Right lobe of liver (tissue), 6 donors: ENCODE measurements at regions not wholly inside any gene's neighbourhood (a gene's known extent, or its start where the extent isn't known, plus 50 kb on each side); places are given as distances from the start of the nearest gene placed in this dataset.

Experiments used
- ATAC-seq, 4 donors: fragments of 200-7000 bp; cut with Tn5 transposase; one replicate each; pipeline ENCODE4 v1.9.1; 2020; ENCODE audit warnings: mild to moderate bottlenecking in 4 of 4, moderate library complexity in 4 of 4
- DNase-seq, 3 donors: peaks; one replicate each; pipeline ENCODE4 v3.0.0-alpha.2; 2020
- H3K27ac ChIP-seq, 3 donors: fragments of 200-600 bp; one replicate each; pipeline ENCODE4 v1.8.0; 2022
- H3K27me3 ChIP-seq, 2 donors: fragments of 200-600 bp; one replicate each; pipeline ENCODE4 v1.8.0; 2022
- H3K36me3 ChIP-seq, 4 donors: fragments of 200-600 bp; sonication (generic) in 1 of 4; one replicate each; pipeline versions ENCODE4 v1.5.1 to v1.8.0; 2017 to 2022; ENCODE audit warnings: control low read depth in 1 of 4
- H3K4me1 ChIP-seq, 4 donors: fragments of 200-600 bp; sonication (generic) in 1 of 4; one replicate each; pipeline versions ENCODE4 v1.5.1 to v1.8.0; 2017 to 2022; ENCODE audit warnings: control low read depth in 1 of 4
- H3K4me3 ChIP-seq, 3 donors: fragments of 200-600 bp; one replicate each; pipeline ENCODE4 v1.8.0; 2022
- H3K9me3 ChIP-seq, 4 donors: fragments of 200-600 bp; sonication (generic) in 1 of 4; one replicate each; pipeline versions ENCODE4 v1.5.1 to v1.8.0; 2017 to 2022; ENCODE audit warnings: control low read depth in 1 of 4
- CTCF ChIP-seq, 4 donors: fragments of 200-600 bp in 3 of 4; fragments of 450-650 bp in 1 of 4; IDR thresholded peaks; one replicate each; pipeline versions ENCODE4 v1.5.1 to v1.8.0; 2016 to 2022; ENCODE audit warnings: antibody characterized with exemption in 4 of 4, mild to moderate bottlenecking in 2 of 4
- POLR2A ChIP-seq: fragments of 450-650 bp; IDR thresholded peaks from one replicate; pipeline ENCODE4 v1.6.1; 2017; ENCODE audit warnings: antibody characterized with exemption, mild to moderate bottlenecking
- WGBS: methylation state at CpG from one replicate; pipeline ENCODE4 v1.1.6; 2018; ENCODE audit warnings: low coverage, low lambda C conversion rate; ENCODE audit not compliant: insufficient coverage; ENCODE audit errors: missing lambda C conversion rate; 5-methylcytosine and 5-hydroxymethylcytosine counted together
- intact Hi-C, 2 donors: fragments of 100-400 bp; cut with DNase I; formaldehyde crosslinking; loops; one replicate each; pipeline versions ENCODE4 v1.11.2 to v1.14.1; 2022
- donor health status: DM: no; HTN: yes; CAD: no.
- donor health status: DM: no; HTN: no; CAD: no.
- donor health status: DM: no; HTN: no; CAD: no.
- donor health status: DM: no; HTN: yes; CAD: no.
- donor health status: DM: no; HTN: yes; CAD: no.

- H3K9me3 ChIP-seq: no peaks in the 10 kb centered on the region
- H3K4me3 ChIP-seq: no peak overlapping the region
- DNase-seq: no peak
- no peak overlapping the region for H3K27ac ChIP-seq
- H3K4me1 ChIP-seq: no peaks in the 10 kb centered on the region
- TF ChIP-seq CTCF (IDR thresholded peaks at IDR 0.05) (no peak), POLR2A (no peak)
- no peaks in the 10 kb centered on the region for H3K36me3 ChIP-seq
- 40% methylated on average over 1 of the region's 1 CpG for WGBS
- ATAC-seq: no peak
- intact Hi-C loops: no loop called here
- H3K27me3 ChIP-seq: no peaks in the 10 kb centered on the region
These were observed 84.0 kb downstream of the RSL24D1 start for GRCh38 chr15:55112706-55113105.

GRCh38 chr15:55110446-55110845 is 86.3 kb downstream of the RSL24D1 start:
- Histone ChIP-seq H3K36me3 (no peaks in the 10 kb centered on the region), H3K27me3 (no peaks in the 10 kb centered on the region), H3K27ac (no peak overlapping the region), H3K4me3 (no peak overlapping the region), H3K9me3 (no peaks in the 10 kb centered on the region), H3K4me1 (no peaks in the 10 kb centered on the region)
- DNase-seq: no peak
- TF ChIP-seq POLR2A (no peak), CTCF (IDR thresholded peaks at IDR 0.05) (no peak)
- ATAC-seq: no peak
- 21% methylated on average over 3 of the region's 3 CpGs for whole genome bisulfite sequencing
- intact Hi-C loops: no loop called here

DNA sequence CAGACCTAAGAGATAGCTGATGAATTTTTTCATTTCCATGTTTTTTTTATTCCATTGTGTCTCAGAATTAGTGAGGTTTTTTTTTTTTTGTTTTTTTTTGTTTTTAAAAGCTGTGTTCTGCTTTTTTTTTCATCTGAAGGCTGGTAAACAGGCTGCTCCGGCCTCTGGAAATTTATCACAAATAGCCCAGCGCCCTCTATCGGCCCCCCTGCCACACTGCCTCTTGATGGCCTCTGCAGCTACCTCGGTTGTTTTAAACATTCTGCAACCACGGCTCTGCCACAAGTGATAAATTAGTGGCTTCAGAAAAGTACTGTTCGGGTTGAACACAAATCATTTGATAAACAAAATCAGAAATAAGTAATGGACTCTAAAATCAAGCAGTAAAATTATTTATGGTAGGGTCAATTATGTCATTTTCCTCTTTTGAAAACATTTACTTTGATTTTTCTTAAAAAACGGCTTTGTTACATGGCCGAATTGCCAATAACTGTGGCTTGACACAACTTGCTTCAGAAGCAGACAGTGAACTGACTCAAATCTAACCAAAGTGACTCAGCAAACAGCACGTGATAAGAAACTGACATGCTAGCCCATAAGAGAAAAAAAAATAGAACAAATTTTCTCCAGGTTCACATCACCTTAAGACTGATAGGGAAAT is 87.8 kb downstream of the RSL24D1 start:
- H3K9me3 ChIP-seq: no peaks in the 10 kb centered on the region
- TF ChIP-seq POLR2A: no peak
- peak; percentile 36 to 59 (median 46) for TF ChIP-seq CTCF (IDR thresholded peaks at IDR 0.05)
- DNase-seq (peak; percentile 54 to 65 (median 62)), ATAC-seq (peak; percentile 71 to 85 (median 74))
- no peaks in the 10 kb centered on the region for H3K27me3 ChIP-seq
- H3K4me1 ChIP-seq: no peaks in the 10 kb centered on the region
- no peak overlapping the region for H3K4me3 ChIP-seq
- no peaks in the 10 kb centered on the region for H3K36me3 ChIP-seq
- H3K27ac ChIP-seq: no peak overlapping the region
- intact Hi-C loops: no loop called here
- WGBS: 10% methylated on average over 9 of the region's 9 CpGs

GRCh38 chr15:55108448-55108847 is 88.3 kb downstream of the RSL24D1 start:
- no peaks in the 10 kb centered on the region for H3K27me3 ChIP-seq
- 59% methylated on average over 4 of the region's 5 CpGs for WGBS
- TF ChIP-seq CTCF (IDR thresholded peaks at IDR 0.05): no peak
- no peak for TF ChIP-seq POLR2A
- intact Hi-C loops: no loop called here
- DNase-seq (no peak), ATAC-seq (no peak)
- H3K4me3 ChIP-seq: no peak overlapping the region
- no peaks in the 10 kb centered on the region for H3K9me3 ChIP-seq
- no peak overlapping the region for H3K27ac ChIP-seq
- no peaks in the 10 kb centered on the region for H3K4me1 ChIP-seq
- H3K36me3 ChIP-seq: no peaks in the 10 kb centered on the region
